ENCODE measurements at regions not wholly inside any gene's neighbourhood (a gene's known extent, or its start where the extent isn't known, plus 50 kb on each side); places are given as distances from the start of the nearest gene placed in this dataset.

- no peak overlapping the region for H2BK5ac ChIP-seq (ENCODE audit: low read length)
- no peak overlapping the region for H3K4ac ChIP-seq (ENCODE audit: low read length)
- H3K4me1 ChIP-seq (ENCODE audit: control insufficient read depth in 2 of 2, insufficient read depth in 1 of 2, low read depth in 1 of 2, low read length in 2 of 2), result peaks cover 0 to 4% of the 10 kb centered on the region in 2 donors
- H3K4me2 ChIP-seq (ENCODE audit: insufficient read depth, low read length, poor library complexity, severe bottlenecking), result no peak overlapping the region
- H2BK12ac ChIP-seq (ENCODE audit: low read length), result no peak overlapping the region
- no peaks in the 10 kb centered on the region for H3K9me3 ChIP-seq (replicated peaks in 1 of 2; ENCODE audit: control insufficient read depth in 2 of 2, insufficient read depth in 1 of 2, low read depth in 1 of 2, low read length in 2 of 2)
- H3K27me3 ChIP-seq (ENCODE audit: control insufficient read depth in 3 of 3, insufficient read depth in 3 of 3, low read depth in 1 of 3, low read length in 3 of 3), result no peaks in the 10 kb centered on the region
- no peak overlapping the region for H3K14ac ChIP-seq (ENCODE audit: low read length)
- no peak overlapping the region for H2BK15ac ChIP-seq (ENCODE audit: low read length)
- H2AK5ac ChIP-seq (ENCODE audit: low read depth, low read length), result no peak overlapping the region
- H2BK120ac ChIP-seq (ENCODE audit: low read depth, low read length), result no peak overlapping the region
- no peaks in the 10 kb centered on the region for H3K36me3 ChIP-seq (replicated peaks in 1 of 2; ENCODE audit: control insufficient read depth in 2 of 2, insufficient read depth in 2 of 2, low read length in 2 of 2)
- H4K8ac ChIP-seq (ENCODE audit: low read depth, low read length), result no peak overlapping the region
- peak overlapping the region; percentile 2 for H3K18ac ChIP-seq (ENCODE audit: low read length)
- no CpG with 5 or more reads among the region's 18 CpGs for WGBS, 2 donors (ENCODE audit: extremely low coverage in 2 of 2, insufficient read length in 2 of 2, insufficient replicate concordance in 1 of 2)
- no peak overlapping the region for H2AFZ ChIP-seq (ENCODE audit: low read length)
- no peak overlapping the region for H4K91ac ChIP-seq (ENCODE audit: low read depth, low read length, poor library complexity)
- no peak for DNase-seq (ENCODE audit: low spot score)
- H3K9ac ChIP-seq (ENCODE audit: low read depth, low read length, poor library complexity), result no peak overlapping the region
- no peaks in the 10 kb centered on the region for H3K79me1 ChIP-seq (ENCODE audit: low read depth, low read length)
- no peak overlapping the region for H3K27ac ChIP-seq (replicated peaks; ENCODE audit: low read length)
- H3K4me3 ChIP-seq (ENCODE audit: low read length in 2 of 2), result no peak overlapping the region
- no peak overlapping the region for H3K23ac ChIP-seq (ENCODE audit: low read depth, low read length, poor library complexity)
Observed at GRCh38 chr10:124322191-124322980, 96.3 kb downstream of the OAT start.

- no CpG with 5 or more reads among the region's 19 CpGs for WGBS, 2 donors (ENCODE audit: extremely low coverage in 2 of 2, insufficient read length in 2 of 2, insufficient replicate concordance in 1 of 2)
- Histone ChIP-seq H4K8ac (ENCODE audit: low read depth, low read length) (no peak overlapping the region), H3K14ac (ENCODE audit: low read length) (peak overlapping the region; percentile 25), H2AFZ (ENCODE audit: low read length) (no peak overlapping the region), H2AK5ac (ENCODE audit: low read depth, low read length) (peak overlapping the region; percentile 97), H3K9ac (ENCODE audit: low read depth, low read length, poor library complexity) (no peak overlapping the region), H3K23ac (ENCODE audit: low read depth, low read length, poor library complexity) (peak overlapping the region; percentile 37), H3K4ac (ENCODE audit: low read length) (no peak overlapping the region), H3K36me3 (replicated peaks in 1 of 2; ENCODE audit: control insufficient read depth in 2 of 2, insufficient read depth in 2 of 2, low read length in 2 of 2) (no peaks in the 10 kb centered on the region), H4K91ac (ENCODE audit: low read depth, low read length, poor library complexity) (peak overlapping the region; percentile 16), H2BK15ac (ENCODE audit: low read length) (no peak overlapping the region), H3K4me1 (ENCODE audit: control insufficient read depth in 2 of 2, insufficient read depth in 1 of 2, low read depth in 1 of 2, low read length in 2 of 2) (peaks cover 0 to 4% of the 10 kb centered on the region in 2 donors), H3K4me2 (ENCODE audit: insufficient read depth, low read length, poor library complexity, severe bottlenecking) (no peak overlapping the region), H3K4me3 (ENCODE audit: low read length in 2 of 2) (peak overlapping the region in 1 of 2 donors; percentile 48), H2BK12ac (ENCODE audit: low read length) (no peak overlapping the region), H2BK5ac (ENCODE audit: low read length) (no peak overlapping the region), H2BK120ac (ENCODE audit: low read depth, low read length) (peak overlapping the region; percentile 16), H3K27ac (replicated peaks; ENCODE audit: low read length) (no peak overlapping the region), H3K18ac (ENCODE audit: low read length) (peak overlapping the region; percentile 41), H3K79me1 (ENCODE audit: low read depth, low read length) (no peaks in the 10 kb centered on the region), H3K27me3 (ENCODE audit: control insufficient read depth in 3 of 3, insufficient read depth in 3 of 3, low read depth in 1 of 3, low read length in 3 of 3) (no peaks in the 10 kb centered on the region), H3K9me3 (replicated peaks in 1 of 2; ENCODE audit: control insufficient read depth in 2 of 2, insufficient read depth in 1 of 2, low read depth in 1 of 2, low read length in 2 of 2) (no peaks in the 10 kb centered on the region)
- DNase-seq (ENCODE audit: low spot score), result no peak
Observed at GRCh38 chr10:124321433-124322089, 97.2 kb downstream of the OAT start.

GRCh38 chr10:124320778-124321432 is 97.8 kb downstream of the OAT start:
- no peaks in the 10 kb centered on the region for H3K36me3 ChIP-seq (replicated peaks in 1 of 2; ENCODE audit: control insufficient read depth in 2 of 2, insufficient read depth in 2 of 2, low read length in 2 of 2)
- H3K9ac ChIP-seq (ENCODE audit: low read depth, low read length, poor library complexity), result peak overlapping the region; percentile 1
- no peak overlapping the region for H2AFZ ChIP-seq (ENCODE audit: low read length)
- WGBS, 2 donors (ENCODE audit: extremely low coverage in 2 of 2, insufficient read length in 2 of 2, insufficient replicate concordance in 1 of 2), result no CpG with 5 or more reads among the region's 15 CpGs
- H3K9me3 ChIP-seq (replicated peaks in 1 of 2; ENCODE audit: control insufficient read depth in 2 of 2, insufficient read depth in 1 of 2, low read depth in 1 of 2, low read length in 2 of 2), result no peaks in the 10 kb centered on the region
- no peak overlapping the region for H3K4me2 ChIP-seq (ENCODE audit: insufficient read depth, low read length, poor library complexity, severe bottlenecking)
- no peak overlapping the region for H2BK15ac ChIP-seq (ENCODE audit: low read length)
- H2BK5ac ChIP-seq (ENCODE audit: low read length), result no peak overlapping the region
- H3K23ac ChIP-seq (ENCODE audit: low read depth, low read length, poor library complexity), result peak overlapping the region; percentile 37
- H4K8ac ChIP-seq (ENCODE audit: low read depth, low read length), result no peak overlapping the region
- peaks cover 0 to 4% of the 10 kb centered on the region in 2 donors for H3K4me1 ChIP-seq (ENCODE audit: control insufficient read depth in 2 of 2, insufficient read depth in 1 of 2, low read depth in 1 of 2, low read length in 2 of 2)
- peak overlapping the region; percentile 78 for H3K4ac ChIP-seq (ENCODE audit: low read length)
- peak overlapping the region; percentile 97 for H2AK5ac ChIP-seq (ENCODE audit: low read depth, low read length)
- no peaks in the 10 kb centered on the region for H3K27me3 ChIP-seq (ENCODE audit: control insufficient read depth in 3 of 3, insufficient read depth in 3 of 3, low read depth in 1 of 3, low read length in 3 of 3)
- no peak overlapping the region for H3K4me3 ChIP-seq (ENCODE audit: low read length in 2 of 2)
- DNase-seq (ENCODE audit: low spot score), result no peak
- no peaks in the 10 kb centered on the region for H3K79me1 ChIP-seq (ENCODE audit: low read depth, low read length)
- no peak overlapping the region for H2BK12ac ChIP-seq (ENCODE audit: low read length)
- H3K18ac ChIP-seq (ENCODE audit: low read length), result peak overlapping the region; percentile 80
- no peak overlapping the region for H2BK120ac ChIP-seq (ENCODE audit: low read depth, low read length)
- H3K27ac ChIP-seq (replicated peaks; ENCODE audit: low read length), result no peak overlapping the region
- H4K91ac ChIP-seq (ENCODE audit: low read depth, low read length, poor library complexity), result no peak overlapping the region
- peak overlapping the region; percentile 58 for H3K14ac ChIP-seq (ENCODE audit: low read length)

- no peak overlapping the region for H2BK15ac ChIP-seq (ENCODE audit: low read length)
- H2BK12ac ChIP-seq (ENCODE audit: low read length), result no peak overlapping the region
- no peaks in the 10 kb centered on the region for H3K27me3 ChIP-seq (ENCODE audit: control insufficient read depth in 3 of 3, insufficient read depth in 3 of 3, low read depth in 1 of 3, low read length in 3 of 3)
- H3K4me3 ChIP-seq (ENCODE audit: low read length in 2 of 2), result no peak overlapping the region
- H3K79me1 ChIP-seq (ENCODE audit: low read depth, low read length), result no peaks in the 10 kb centered on the region
- DNase-seq (ENCODE audit: low spot score), result no peak
- H3K9ac ChIP-seq (ENCODE audit: low read depth, low read length, poor library complexity), result no peak overlapping the region
- H3K27ac ChIP-seq (replicated peaks; ENCODE audit: low read length), result no peak overlapping the region
- no peak overlapping the region for H2BK5ac ChIP-seq (ENCODE audit: low read length)
- H3K14ac ChIP-seq (ENCODE audit: low read length), result no peak overlapping the region
- peak overlapping the region; percentile 14 for H2AK5ac ChIP-seq (ENCODE audit: low read depth, low read length)
- peak overlapping the region; percentile 3 for H4K8ac ChIP-seq (ENCODE audit: low read depth, low read length)
- no peak overlapping the region for H3K23ac ChIP-seq (ENCODE audit: low read depth, low read length, poor library complexity)
- H3K4me1 ChIP-seq (ENCODE audit: control insufficient read depth in 2 of 2, insufficient read depth in 1 of 2, low read depth in 1 of 2, low read length in 2 of 2), result peaks cover 0 to 4% of the 10 kb centered on the region in 2 donors
- H3K18ac ChIP-seq (ENCODE audit: low read length), result peak overlapping the region; percentile 44
- WGBS, 2 donors (ENCODE audit: extremely low coverage in 2 of 2, insufficient read length in 2 of 2, insufficient replicate concordance in 1 of 2), result no CpG with 5 or more reads among the region's 3 CpGs
- H2BK120ac ChIP-seq (ENCODE audit: low read depth, low read length), result no peak overlapping the region
- no peak overlapping the region for H3K4me2 ChIP-seq (ENCODE audit: insufficient read depth, low read length, poor library complexity, severe bottlenecking)
- no peaks in the 10 kb centered on the region for H3K36me3 ChIP-seq (replicated peaks in 1 of 2; ENCODE audit: control insufficient read depth in 2 of 2, insufficient read depth in 2 of 2, low read length in 2 of 2)
- H3K9me3 ChIP-seq (replicated peaks in 1 of 2; ENCODE audit: control insufficient read depth in 2 of 2, insufficient read depth in 1 of 2, low read depth in 1 of 2, low read length in 2 of 2), result no peaks in the 10 kb centered on the region
- no peak overlapping the region for H4K91ac ChIP-seq (ENCODE audit: low read depth, low read length, poor library complexity)
- no peak overlapping the region for H2AFZ ChIP-seq (ENCODE audit: low read length)
- no peak overlapping the region for H3K4ac ChIP-seq (ENCODE audit: low read length)
Observed at GRCh38 chr10:124319926-124320391, 98.8 kb downstream of the OAT start.

Measured in neuronal stem cell (in vitro differentiated cells).